ENCODE measurements at regions not wholly inside any gene's neighbourhood (a gene's known extent, or its start where the extent isn't known, plus 50 kb on each side); places are given as distances from the start of the nearest gene placed in this dataset.

- TF ChIP-seq ZNF274 (IDR thresholded peaks at IDR 0.05; ENCODE audit: low read depth, low read length) (no peak), YY1 (IDR thresholded peaks at IDR 0.05; ENCODE audit: insufficient read depth, insufficient read length) (no peak)
Measured at GRCh38 chr4:81359207-81359606, 112.5 kb downstream of the RASGEF1B start.

Data from NT2/D1 (cell line).